ENCODE measurements at regions not wholly inside any gene's neighbourhood (a gene's known extent, or its start where the extent isn't known, plus 50 kb on each side); places are given as distances from the start of the nearest gene placed in this dataset.

DNA sequence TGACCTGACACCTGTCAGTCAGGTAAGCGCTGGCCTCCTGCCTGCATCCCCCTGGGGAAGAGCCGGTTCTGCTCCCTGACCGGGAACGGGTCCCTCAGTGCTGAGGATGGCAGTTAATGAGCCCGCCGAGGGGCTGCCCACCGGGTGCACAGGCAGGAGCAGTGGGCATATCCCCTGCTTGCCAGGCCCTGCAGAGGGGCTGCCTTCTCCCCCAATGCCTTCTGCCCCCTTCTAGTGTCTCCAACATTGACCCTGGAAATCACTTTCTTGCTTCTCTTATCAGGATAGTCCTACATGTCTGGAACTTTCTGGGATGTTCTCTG, 388.5 kb downstream of the SEC14L1 start:
- TF ChIP-seq POLR2A (IDR thresholded peaks at IDR 0.05) (no peak), EP300 (IDR thresholded peaks at IDR 0.05; ENCODE audit: low read depth) (no peak)

All from transverse colon (tissue), 1 donor.